Activated T-cell treated with anti-CD3 and anti-CD28 coated beads for 24 hours (primary cell): ENCODE measurements at regions not wholly inside any gene's neighbourhood (a gene's known extent, or its start where the extent isn't known, plus 50 kb on each side); places are given as distances from the start of the nearest gene placed in this dataset.

Experiments
- DNase-seq: peaks from one replicate; pipeline ENCODE4 v3.0.0-alpha.2; 2020; ENCODE audit warnings: low read depth

DNA sequence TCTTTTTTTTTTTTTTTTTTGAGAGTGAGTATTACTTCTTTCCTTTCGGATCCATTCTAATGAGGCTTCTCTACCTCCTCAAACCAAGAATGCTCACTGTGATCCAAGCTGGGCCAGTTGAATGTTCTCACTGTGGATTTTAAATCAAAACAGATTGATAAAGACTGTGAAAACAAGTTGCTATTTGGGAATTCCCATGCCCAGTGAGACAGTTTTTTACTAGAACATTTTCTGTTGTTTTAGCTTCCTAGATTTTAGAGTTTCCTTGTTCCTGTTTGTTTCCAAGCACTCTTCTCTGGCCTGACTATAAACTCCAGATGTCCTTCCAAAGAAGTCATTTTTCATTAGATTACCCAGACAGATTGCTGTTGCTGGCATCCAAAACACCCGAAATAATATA, 60.1 kb upstream of the GALNT15 start:
- DNase-seq: no peak

- no peak for DNase-seq
These were observed 59.5 kb upstream of the GALNT15 start for GRCh38 chr3:16114930-16115329.

DNA sequence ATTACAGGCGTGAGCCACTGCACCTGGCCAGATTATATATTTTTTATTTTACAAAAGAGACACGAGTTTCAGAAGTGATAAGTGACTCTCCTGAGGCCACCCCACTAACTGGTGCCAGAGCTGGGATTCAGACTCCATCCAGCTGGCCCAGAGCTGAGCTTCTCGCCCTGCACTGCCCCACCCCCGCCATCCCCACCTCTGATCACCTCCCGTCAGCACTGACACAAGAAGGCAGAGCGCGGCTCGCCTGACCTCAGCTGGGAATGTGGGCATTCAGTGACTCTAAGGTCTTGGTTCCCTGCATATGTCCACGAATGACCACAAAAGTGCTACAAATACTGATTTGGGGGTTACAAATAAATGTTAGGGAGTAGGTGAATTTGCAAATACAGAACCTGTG, 56.1 kb upstream of the GALNT15 start:
- DNase-seq: no peak

- DNase-seq: no peak
These were observed 54.6 kb upstream of the GALNT15 start for GRCh38 chr3:16119887-16120286.

DNA sequence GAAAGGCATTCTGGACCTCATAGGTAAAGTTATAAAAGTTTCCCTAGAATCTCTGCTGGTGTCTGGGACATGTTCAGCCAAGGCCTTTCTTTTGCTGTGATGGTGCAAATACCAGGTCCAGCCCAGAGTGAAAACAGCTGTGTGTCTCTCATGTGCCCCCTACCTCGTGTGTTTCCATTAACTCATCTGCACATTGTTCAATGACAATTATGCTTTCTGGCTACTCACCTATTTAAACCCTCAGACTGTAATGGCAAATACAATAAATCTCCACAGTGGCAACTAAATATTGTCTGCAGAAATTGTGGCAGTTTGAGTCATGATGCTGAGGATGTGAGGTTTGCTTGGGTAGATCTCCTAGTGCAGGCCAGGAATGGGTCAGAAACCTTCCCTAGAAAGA, 53.1 kb upstream of the GALNT15 start:
- no peak for DNase-seq

GRCh38 chr3:16122155-16122554, 52.3 kb upstream of the GALNT15 start:
- DNase-seq: no peak

DNA sequence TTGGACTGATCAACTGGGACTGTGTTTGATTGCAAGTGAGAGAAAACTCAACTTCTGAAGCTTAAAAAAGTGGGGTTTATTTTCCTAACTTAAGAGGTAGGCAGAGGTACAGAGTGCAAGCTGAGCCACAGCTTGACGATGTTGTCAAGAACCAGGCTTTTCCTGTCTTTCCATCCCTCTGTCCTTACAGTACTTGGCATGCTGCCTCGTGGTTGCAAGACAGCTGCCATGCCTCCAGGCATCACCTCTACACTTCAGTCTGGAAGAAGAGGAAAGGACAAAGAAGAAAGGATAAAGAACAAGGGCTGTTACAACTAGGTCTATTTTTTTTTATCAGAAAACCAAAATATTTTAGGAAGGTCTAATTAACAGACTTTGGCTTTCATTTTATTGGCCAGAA, 51.8 kb upstream of the GALNT15 start:
- DNase-seq: no peak

DNA sequence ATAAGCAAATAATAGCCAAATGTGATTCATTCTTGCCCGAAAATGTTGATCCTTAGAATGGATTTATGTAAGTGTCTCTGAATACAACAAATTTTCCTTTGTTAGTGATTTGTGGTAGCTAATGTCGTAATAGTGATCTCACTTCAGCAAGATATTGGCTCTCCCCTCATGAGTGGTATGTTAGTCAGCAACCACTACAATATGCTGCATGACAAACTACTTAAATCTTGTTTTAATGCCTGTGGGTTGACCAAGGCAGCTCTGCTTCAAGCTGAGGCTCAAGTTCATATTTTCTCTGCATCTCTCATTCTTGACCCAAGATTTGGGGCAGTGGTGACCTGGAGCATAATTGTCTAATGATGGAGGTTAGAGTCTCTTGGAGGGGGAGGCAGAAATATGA, 49.8 kb upstream of the GALNT15 start:
- DNase-seq: no peak
